ENCODE measurements at regions not wholly inside any gene's neighbourhood (a gene's known extent, or its start where the extent isn't known, plus 50 kb on each side); places are given as distances from the start of the nearest gene placed in this dataset.

- intact Hi-C loops (cut with DNase I; ENCODE audit: low total_unique reads) = no loop called here
- 91 to 95% methylated on average over 4 of the region's 4 CpGs for WGBS, 2 donors
- no peak for DNase-seq (ENCODE audit: low spot score in 2 of 2)
- TF ChIP-seq CTCF (IDR thresholded peaks at IDR 0.05) (no peak), POLR2A (IDR thresholded peaks at IDR 0.05) (no peak)
- no peak overlapping the region for H3K4me3 ChIP-seq (ENCODE audit: low read depth, poor library complexity, severe bottlenecking)
Observed at GRCh38 chr10:43986374-43986773, 337.7 kb upstream of the ZNF32 start.

- no peak for TF ChIP-seq POLR2A (IDR thresholded peaks at IDR 0.05)
- TF ChIP-seq CTCF (IDR thresholded peaks at IDR 0.05) = no peak
- intact Hi-C loops (cut with DNase I; ENCODE audit: low total_unique reads) = no loop called here
- DNase-seq (ENCODE audit: low spot score in 2 of 2) = no peak
- H3K4me3 ChIP-seq (ENCODE audit: low read depth, poor library complexity, severe bottlenecking) = no peak overlapping the region
- 95 to 96% methylated on average over 5 of the region's 5 CpGs for WGBS, 2 donors
Observed at GRCh38 chr10:43985941-43986340, 337.3 kb upstream of the ZNF32 start.

- WGBS, 2 donors = 86 to 91% methylated on average over 1 of the region's 1 CpG
- DNase-seq (ENCODE audit: low spot score in 2 of 2) = no peak
- intact Hi-C loops (cut with DNase I; ENCODE audit: low total_unique reads) = no loop called here
- no peak overlapping the region for H3K4me3 ChIP-seq (ENCODE audit: low read depth, poor library complexity, severe bottlenecking)
- TF ChIP-seq CTCF (IDR thresholded peaks at IDR 0.05) = no peak
- no peak for TF ChIP-seq POLR2A (IDR thresholded peaks at IDR 0.05)
Observed at GRCh38 chr10:43983856-43984271, 335.2 kb upstream of the ZNF32 start.

- peak in 1 of 2 donors; percentile 65 for DNase-seq (ENCODE audit: low spot score in 2 of 2)
Observed at GRCh38 chr10:43983405-43983804, 334.7 kb upstream of the ZNF32 start.

GRCh38 chr10:43982250-43982649, 333.6 kb upstream of the ZNF32 start:
- intact Hi-C loops (cut with DNase I; ENCODE audit: low total_unique reads) = no loop called here
- DNase-seq (ENCODE audit: low spot score in 2 of 2) = no peak
- TF ChIP-seq POLR2A (IDR thresholded peaks at IDR 0.05) = no peak
- TF ChIP-seq CTCF (IDR thresholded peaks at IDR 0.05) = no peak
- 85 to 89% methylated on average over 3 of the region's 3 CpGs for WGBS, 2 donors
- H3K4me3 ChIP-seq (ENCODE audit: low read depth, poor library complexity, severe bottlenecking) = no peak overlapping the region

More at GRCh38 chr10:43983405-43983804, 334.7 kb upstream of the ZNF32 start:
- H3K4me3 ChIP-seq (ENCODE audit: low read depth, poor library complexity, severe bottlenecking) = no peak overlapping the region
- intact Hi-C loops (cut with DNase I; ENCODE audit: low total_unique reads) = no loop called here
- WGBS, 2 donors = 86 to 97% methylated on average over 6 of the region's 6 CpGs
- TF ChIP-seq CTCF (IDR thresholded peaks at IDR 0.05) (no peak), POLR2A (IDR thresholded peaks at IDR 0.05) (no peak)

- DNase-seq (ENCODE audit: low spot score in 2 of 2) = no peak
- intact Hi-C loops (cut with DNase I; ENCODE audit: low total_unique reads) = no loop called here
- H3K4me3 ChIP-seq (ENCODE audit: low read depth, poor library complexity, severe bottlenecking) = no peak overlapping the region
- 92 to 97% methylated on average over 2 of the region's 2 CpGs for WGBS, 2 donors
- TF ChIP-seq CTCF (IDR thresholded peaks at IDR 0.05) (no peak), POLR2A (IDR thresholded peaks at IDR 0.05) (no peak)
Observed at GRCh38 chr10:43981696-43982095, 333.0 kb upstream of the ZNF32 start.
